ENCODE measurements at regions not wholly inside any gene's neighbourhood (a gene's known extent, or its start where the extent isn't known, plus 50 kb on each side); places are given as distances from the start of the nearest gene placed in this dataset.

GRCh38 chr5:17132444-17133083 lies 84.9 kb upstream of the BASP1 start (continued):
- TF ChIP-seq CHD7 (IDR thresholded peaks at IDR 0.05; ENCODE audit: insufficient replicate concordance, low read length) (peak; percentile 32), BRCA1 (IDR thresholded peaks at IDR 0.05; ENCODE audit: low read depth, low read length) (no peak), RAD21 (IDR thresholded peaks at IDR 0.05 in 1 of 2, conservative IDR thresholded peaks at IDR 0.05 in 1 of 2; ENCODE audit: low read depth in 2 of 2, low read length in 2 of 2) (peak; percentile 39 to 48; a peak in 3 of 4 replicates)

All from H1 (cell line).